EL (cell line): ENCODE measurements at regions not wholly inside any gene's neighbourhood (a gene's known extent, or its start where the extent isn't known, plus 50 kb on each side); places are given as distances from the start of the nearest gene placed in this dataset.
"Not testable (repeated sequence)": the region's sequence is repeated elsewhere in the genome, so short reads cannot be mapped to it uniquely, and the experiment has no call there.

Experiments used
- DNase-seq: peaks from one replicate; pipeline ENCODE4 v3.0.0-alpha.2; 2016

DNA sequence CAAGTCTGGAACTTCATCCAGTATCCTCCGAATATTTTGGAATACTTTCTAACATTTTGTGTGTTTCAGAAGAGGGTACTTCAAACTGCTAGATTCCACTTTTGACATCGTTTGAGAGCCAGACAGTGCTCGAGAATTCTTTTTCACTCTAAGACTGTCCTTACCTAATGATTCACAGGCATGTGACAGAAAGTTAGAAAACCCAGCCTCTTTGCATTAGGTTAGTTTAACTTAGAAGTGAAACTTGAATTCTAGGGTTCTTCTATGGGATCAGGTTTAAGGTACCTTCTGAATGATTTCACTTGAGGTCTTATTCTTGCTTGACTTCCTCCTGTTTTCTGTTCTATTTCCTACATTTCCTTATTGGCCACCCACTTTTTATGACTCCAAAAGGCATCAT, 431.8 kb downstream of the SLC6A15 start:
- no peak for DNase-seq

DNA sequence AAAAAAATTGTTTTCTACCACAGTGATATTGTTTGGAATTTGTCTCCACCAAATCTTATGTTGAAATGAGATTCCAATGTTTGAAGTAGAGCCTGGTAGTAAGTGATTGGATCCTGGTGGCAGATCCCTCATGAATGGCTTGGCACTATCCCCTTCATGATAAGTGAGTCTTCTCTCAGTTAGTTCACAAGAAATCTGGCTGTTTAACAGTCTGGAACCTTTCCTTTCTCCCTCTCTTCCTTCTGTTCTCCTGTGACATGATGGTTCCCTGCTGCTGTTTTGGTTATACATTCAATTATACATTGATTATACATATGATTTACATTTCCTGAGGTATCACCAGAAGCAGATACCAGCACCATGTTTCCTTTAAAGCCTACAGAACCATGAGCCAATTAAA, 442.2 kb downstream of the SLC6A15 start:
- DNase-seq = no peak

DNA sequence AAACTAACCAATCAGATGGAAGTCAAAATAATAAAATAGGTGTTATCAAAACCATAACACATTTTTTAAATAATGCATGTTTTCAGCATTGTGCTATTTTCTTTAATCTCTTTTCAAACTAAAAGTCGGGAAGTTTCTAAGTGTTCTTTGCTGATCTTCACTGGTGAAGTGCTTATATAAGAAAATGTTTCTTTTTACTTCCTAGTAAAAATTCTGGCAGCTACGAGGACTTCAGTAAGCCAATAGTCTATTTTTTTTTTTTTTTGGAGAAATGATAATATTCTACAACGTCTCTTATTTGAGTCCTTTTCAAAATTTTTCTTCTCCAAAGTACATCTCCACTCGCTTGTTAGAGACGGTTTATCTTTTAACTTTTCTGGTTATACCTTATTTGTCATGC, 448.0 kb downstream of the SLC6A15 start:
- no peak for DNase-seq

DNA sequence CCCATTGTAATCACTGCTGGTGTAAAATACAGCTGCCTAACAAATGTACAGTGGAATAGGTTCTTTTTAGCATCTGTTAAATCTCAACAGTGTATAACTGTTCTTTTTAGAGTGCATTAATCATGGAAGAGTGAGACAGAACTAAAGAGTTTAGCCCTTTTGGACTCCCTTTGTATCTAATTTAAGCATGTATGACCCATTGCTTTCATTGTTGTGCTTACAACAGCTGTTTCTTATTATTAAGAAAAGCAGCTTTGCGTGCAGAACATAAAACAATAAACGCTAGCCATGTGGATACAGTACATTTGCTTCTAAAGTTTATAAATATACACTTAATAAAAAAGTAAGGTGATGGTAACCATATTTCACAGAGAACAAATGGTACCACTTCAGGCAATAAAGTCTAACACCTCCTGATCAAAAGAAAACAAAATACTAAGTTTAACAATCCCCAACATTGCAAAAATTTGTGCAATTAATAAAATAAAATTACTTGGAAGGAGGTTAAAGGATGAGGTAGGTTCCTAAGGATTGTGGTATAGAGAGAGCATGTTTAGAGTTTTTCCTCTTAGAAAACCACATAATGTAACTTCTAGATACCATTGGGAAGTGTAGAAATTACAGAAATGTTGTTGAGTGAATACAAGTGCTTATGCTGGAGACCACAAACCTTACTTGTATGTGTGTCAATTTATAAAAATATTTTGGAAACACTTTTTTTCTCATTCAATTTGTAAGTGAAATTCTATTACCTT, 448.7 kb downstream of the SLC6A15 start:
- DNase-seq = no peak

DNA sequence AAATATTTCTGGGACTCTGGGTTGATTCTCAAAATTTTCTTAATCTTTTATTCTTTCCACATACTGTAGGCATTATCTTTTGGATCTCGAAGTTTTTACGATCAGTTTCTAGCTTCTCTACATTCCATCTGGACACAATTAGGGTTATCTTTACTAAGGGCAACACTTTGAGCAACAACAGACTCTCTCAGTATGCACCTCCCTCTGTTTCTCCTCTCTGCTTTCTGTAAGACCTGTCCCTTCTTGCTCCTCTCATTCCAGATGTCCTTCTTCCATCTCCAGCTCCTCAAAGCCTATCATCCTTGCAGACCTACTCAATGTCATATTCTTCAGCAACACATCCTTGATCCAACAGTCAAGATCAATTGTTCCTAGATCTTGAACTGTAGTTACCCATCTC, 457.0 kb downstream of the SLC6A15 start:
- DNase-seq = no peak

DNA sequence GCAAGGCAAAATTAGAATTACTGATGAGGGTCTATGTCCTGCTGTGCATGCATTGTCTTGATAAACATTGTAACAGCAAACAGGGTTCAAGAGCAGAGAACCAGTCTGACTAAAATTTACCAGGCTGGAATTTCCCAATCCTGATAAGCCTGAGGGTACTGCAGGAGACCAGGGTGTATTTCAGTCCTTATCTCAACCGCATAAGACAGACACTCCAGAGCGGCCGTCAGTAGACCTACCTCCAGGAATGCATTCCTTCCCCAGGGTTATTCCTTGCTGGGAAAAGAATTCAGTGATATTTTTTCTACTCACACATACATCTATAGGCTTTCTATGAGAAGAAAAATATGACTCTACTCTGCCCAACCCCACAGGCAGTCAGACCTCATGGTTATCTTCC, 466.1 kb downstream of the SLC6A15 start:
- DNase-seq = not testable (repeated sequence)

DNA sequence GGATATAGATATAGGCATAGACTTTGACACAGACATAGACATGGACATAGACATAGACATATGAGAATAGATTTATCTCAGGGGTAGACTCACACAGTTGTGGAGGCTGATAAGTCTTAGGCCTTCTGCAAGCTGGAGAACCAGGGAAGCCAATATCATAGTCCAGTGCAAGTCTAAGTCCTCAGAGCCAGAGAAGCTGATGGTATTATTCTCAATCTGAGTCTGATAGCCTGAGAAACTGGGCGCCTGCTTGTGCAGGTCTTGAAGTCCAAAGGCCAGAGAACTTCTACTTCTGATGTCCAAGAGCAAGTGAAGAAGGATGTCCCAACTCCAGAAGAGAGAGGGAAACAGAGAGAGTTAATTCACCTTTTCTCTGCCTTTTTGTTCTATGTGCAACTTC, 476.5 kb downstream of the SLC6A15 start:
- no peak for DNase-seq

DNA sequence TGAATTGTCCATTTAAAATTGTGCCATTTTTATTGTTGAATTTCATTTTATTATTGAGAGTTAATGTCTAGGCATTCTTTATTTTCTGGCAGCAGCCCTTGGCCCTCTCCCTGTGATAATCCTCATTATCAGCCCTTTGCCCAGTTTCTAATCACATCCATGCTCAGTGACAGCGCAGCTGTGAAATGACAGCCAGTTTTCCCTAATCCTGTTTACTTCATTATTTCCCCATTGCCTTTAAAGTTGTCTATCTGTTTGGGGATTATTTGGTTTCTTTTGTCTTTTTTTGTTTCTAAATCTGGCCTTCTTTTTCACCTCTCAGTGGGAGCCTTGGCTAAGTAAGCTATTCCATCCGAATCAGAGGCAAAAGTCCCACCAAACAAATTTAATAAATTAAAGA, 476.9 kb downstream of the SLC6A15 start:
- no peak for DNase-seq

DNA sequence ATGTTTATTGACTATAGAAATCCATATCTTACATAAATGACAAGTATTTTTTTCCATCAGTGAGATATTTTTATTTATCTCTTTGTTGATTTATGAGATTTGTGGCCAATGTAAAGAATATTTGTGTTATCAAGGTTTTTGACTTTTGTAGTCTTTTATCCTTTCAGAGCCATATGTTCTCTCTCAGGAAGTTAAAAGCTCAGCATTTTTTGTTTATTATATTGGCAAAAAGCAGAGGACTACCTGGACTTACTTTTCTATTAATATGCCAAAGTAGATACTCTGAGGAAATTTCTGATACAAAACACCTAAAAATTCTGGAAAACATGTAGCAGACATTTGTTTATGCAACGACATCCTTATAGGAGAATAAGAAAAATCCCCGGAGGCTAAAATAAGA, 490.3 kb downstream of the SLC6A15 start:
- no peak for DNase-seq

DNA sequence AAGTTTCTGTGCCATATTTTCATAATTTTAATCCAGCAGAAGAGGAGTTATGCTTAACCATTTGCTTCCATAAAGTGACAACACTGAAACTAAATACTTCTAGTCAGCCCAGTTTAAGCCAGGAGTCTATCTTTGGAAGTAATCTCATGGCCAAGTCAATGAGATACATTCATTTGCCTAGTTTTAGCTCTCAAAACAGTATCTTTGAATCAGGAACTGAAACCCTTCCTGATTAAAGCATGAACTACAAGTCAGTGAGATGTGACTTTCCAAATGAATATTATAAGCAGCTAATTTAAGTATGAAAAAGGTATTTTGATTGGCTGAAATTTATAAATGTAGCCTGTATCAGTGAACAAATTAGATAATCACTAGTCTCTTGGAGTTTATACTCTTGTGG, 491.5 kb downstream of the SLC6A15 start:
- no peak for DNase-seq

DNA sequence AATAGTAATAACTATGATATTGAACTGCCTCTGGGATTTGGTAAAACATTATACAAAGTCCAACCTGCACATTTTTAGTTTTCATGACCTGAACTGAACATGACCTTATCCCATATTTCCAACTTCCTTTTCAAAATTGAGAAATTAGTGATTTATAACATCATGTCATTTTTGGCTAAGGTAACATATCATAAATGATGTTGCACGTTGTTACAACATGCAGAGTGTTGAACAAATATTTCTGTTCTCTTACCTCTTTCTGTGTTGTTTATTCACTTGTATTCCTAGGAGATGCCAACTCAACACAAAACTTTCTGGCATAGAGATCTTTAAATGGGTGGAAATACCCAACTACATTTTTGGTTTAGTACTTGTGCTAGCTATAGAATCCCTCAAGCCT, 496.0 kb downstream of the SLC6A15 start:
- no peak for DNase-seq

DNA sequence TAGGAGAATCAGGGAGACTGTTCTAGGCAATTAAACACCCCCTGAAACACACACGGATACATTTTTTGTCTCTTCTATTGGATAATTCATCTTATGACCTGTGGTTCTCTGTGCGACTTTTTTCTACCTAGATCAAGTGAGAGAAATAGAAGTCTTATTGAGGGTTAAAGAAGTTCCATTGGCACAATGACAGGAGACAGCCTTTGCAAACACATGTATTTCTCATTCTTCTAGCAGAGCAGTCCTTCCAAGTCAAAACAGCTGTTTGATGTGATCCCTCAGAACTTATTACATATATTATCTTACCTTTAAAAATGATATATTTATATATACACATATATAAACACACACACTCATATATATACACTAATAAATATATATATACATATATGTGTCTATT, 496.7 kb downstream of the SLC6A15 start:
- no peak for DNase-seq

DNA sequence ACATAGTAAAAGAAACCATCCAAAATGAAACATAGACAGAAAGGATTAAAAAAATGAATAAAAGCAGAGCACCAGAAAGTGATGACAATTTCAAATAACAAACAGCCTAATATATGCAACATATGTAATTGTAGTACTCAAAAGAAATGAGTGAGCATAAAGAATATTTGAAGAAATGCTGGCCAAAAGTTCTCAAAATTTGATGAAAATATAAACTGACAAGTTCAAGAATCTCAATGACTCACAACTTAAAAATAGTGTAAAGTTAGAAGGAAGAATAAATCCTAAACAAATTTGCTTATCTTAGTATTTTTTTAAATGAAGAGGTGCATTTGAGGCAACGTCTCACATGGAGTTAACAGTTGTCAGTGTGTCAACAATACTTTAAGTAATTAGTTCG, 498.9 kb downstream of the SLC6A15 start:
- no peak for DNase-seq

DNA sequence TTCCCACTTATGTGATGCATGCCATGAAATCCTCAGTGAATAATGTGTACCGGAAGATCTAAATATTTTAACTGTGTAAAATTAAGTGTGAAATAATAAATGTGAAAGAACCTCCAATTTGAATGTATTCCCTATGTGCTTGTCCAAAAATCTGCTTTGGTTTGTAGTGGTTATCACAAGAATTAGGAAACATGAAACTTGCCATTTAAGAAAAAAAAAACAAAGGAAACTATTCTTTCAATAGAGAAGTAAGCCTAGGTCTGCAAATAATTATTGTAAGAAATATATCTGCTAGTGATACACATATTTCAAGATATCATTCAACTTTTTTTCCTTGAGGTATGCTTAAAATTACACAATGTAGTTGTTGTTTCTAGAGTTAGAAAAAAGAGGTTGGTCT, 500.4 kb downstream of the SLC6A15 start:
- DNase-seq = no peak

DNA sequence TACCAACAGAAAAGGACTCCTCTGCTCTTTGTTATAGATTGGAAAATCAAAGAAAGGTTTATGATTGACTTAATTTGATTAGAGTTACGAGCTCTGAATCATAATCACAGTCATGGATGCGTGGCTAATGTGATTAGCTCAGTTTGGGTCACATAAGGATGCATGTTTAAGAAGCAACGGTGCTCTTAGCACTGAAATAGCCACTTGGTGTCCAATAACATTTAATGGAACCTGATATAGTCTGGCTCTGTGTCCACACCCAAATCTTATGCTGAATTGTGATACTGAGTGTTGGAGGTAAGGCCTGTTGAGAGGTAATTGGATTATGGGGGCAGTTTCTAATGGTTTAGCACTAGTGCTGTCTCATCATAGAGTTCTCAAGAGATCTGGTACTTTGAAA, 501.6 kb downstream of the SLC6A15 start:
- DNase-seq = no peak

DNA sequence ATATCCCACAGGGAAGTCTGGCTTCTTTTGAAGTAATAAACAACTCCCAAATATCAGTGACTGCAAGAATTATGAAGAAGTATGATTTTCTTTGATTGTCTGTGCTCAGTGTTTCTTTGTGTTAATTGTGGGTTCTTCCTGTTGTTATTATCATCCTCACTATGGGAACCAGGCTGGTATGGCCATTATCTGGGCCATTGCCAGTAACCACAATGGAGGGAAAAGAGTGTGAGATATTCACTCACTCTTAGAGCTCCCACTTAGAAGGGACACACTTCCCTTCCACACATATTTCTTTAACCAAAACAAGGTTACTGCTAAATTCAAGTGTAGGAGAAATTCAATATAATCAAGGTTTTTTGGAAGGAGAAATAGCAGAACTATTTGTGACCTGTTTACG, 503.7 kb downstream of the SLC6A15 start:
- peak; percentile 1 for DNase-seq

DNA sequence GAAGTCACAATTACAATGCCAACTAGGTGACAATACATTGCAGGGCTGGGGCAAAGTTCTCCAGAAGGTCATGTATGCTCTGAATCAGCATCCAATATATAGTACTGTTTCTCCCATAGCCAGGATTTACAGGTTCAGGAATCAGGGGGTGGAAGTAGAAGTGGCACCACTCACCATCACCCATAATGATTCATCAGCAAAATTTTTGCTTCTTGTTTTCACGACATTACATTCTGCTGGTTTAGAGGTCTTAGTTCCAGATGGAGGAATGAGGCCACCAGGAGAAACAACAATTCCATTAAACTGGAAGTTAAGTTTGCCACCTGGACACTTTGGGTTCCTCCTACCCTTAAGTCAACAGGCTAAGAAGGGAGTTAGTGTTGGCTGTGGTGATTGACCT, 505.9 kb downstream of the SLC6A15 start:
- DNase-seq = not testable (repeated sequence)

DNA sequence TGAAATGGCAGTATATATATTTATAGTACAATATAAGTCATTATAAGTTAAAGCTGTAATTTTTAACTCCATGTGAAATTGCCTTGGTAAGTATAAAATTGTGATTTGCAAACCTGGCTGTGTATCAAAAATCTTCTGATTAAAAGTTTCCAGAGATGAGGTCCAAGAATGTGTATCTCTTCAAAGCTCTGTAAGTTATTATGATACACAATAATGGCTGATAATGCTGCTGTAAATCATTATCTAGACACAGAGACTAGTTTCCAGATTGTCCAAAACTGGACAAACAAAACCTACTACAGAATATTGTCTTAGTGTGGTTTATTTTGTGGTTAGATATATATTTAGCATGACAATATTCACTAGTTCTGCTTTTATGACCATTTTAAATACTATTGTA, 514.8 kb downstream of the SLC6A15 start:
- DNase-seq = no peak

DNA sequence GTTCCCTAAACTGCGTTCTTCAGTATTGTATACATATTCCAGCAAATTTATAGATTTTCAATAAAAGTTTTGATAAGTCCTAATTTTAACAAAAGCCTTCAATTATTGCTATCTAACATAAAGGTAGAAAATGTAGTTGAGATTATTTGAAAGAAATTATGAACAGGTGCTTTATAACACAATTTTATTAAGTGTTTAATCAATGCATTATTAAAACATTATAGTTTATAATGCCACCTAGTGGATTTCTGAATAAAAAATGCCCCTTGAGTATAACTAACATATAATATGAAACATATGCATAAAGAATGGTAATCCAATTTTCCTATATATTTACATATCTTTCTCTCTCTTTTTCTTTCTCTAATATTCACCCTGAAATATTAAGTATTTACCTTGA, 515.3 kb downstream of the SLC6A15 start:
- DNase-seq = peak; percentile 1

DNA sequence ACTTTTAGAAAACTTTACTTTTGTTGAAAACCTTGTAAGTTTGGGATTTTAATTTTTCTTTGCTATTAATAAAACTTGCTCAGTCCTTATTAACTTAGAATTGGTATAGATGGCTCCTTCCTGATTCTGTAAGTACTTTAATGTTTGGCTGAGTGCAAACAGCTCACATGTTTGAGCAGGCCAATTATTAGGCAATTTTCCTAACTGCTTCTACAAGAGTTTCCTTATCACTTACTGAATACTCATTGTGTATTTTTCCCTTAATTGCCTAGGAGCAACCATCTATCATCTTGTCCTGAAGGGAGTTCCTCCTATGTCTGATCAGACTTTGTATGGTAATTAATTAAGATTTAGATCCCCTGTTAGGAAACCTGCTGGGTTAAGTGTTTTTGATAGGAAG, 521.4 kb downstream of the SLC6A15 start:
- not testable (repeated sequence) for DNase-seq

DNA sequence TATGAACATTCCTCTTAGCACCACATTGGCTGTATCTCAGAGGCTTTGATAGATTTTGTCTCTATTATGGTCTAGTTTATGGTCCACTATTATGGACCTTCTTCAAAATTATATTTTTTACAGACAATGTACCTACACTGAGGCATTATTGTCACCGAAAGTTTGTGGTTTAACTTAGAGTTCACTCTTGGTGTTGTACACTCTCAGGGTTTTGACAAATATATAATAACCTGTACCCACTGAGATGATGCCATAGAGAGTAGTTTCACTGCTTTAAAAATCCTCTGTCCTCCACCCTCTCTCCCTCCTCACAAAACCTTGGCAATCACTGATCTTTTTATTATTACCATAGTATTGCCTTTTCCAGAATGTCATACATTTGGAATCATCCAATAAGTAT, 528.2 kb downstream of the SLC6A15 start:
- no peak for DNase-seq

DNA sequence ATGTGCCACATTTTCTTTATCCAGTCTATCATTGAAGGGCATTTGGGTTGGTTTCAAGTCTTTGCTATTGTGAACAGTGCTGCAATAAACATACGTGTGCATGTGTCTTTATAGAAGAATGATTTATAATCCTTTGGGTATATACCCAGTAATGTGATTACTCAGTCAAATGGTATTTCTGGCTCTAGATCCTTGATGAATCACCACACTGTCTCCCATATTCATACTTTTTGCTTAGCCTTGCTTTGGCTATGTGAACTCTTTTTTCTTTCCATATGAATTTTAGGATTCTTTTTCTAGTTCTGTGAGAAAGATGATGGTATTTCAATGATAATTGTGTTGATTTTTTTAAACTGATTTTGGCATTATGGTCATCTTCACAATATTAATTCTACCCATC, 530.1 kb downstream of the SLC6A15 start:
- DNase-seq = peak; percentile 74

DNA sequence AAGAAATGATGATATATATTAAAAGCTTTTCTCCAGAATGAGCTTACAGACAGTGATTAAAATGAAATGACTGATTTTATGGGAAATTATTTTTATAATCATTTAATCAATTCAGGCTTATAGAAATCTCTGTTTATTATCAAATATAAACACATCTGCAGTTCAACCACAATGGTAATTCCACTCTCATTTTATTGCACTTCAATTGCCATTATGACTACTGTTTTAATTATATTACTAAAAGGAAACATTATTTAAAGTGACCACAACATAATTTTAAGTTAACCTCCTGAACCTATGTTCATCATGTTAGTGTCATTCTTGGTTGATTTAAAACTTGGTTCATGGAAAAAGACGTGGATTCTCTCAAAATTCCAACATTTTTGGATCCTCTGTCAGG, 536.3 kb downstream of the SLC6A15 start:
- no peak for DNase-seq

DNA sequence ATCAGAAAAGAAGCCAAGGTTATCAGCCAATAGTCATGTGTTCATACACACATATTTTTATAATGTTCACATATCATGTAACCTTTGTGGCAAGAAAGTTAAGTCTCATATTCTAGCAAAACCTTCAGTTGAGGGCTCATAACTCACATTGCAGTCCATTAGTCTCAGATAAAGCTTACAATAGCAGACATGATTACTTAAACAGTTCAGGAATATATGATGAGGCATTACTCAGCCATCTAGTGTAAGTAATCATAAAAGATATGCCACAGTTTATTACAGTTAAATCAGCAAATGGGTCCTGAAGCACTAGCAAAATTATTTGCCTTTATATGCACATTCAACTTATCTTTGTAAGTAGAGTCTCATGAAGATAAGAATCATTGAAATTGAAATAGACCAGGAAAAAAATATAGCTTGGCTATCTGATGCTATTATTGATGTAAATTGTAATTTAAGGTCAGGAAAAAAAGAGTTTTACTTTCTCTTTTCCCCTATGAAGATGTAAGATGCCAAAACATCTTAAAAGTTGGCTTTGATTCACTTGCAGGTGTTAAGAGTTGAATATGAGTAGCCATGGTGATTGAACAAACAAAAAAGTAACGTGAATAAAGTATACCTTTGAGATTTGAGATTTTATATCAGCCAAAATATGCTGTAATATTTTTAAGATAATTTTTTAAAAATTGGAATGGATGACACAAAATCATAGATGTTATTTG, 537.0 kb downstream of the SLC6A15 start:
- DNase-seq = peak; percentile 22

DNA sequence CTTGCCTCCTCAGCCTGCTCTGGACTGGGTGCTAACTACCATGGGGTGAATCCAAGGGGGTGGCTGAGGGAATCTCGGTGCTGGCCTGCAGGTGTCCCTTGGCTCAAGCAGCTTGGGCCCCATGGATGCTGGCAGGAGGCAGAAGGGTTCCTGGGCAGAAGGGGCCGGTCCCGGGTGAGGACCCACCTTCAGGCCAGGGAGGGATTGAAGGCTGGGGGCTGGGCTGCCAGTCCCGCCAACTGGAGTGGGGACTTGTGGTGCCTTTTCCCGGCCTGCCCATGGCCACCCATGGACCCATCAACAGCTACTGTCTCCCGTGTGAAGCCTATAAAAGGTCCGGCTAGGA, 550.1 kb downstream of the SLC6A15 start:
- DNase-seq = no peak
